ENCODE measurements at regions not wholly inside any gene's neighbourhood (a gene's known extent, or its start where the extent isn't known, plus 50 kb on each side); places are given as distances from the start of the nearest gene placed in this dataset.

DNA sequence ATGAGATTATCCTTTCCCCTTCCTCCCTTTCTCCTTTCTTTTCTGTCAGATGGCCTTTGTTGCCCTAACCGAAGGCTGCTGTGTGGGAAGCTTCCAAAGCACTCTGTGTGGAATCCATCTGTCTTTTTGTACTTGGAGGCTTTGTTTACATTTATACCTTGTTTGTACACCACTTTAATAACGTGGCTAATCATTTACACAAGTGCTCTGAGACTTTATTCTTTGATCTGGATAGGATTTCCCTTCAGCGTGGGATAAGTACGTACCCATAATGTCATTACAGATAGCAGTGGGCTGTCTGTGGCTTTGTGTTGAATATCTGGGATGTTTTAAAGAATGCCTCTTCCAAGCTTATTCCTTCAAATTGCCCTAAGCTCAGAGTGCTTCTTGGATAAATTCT, 684.7 kb upstream of the SLITRK5 start:
- DNase-seq (ENCODE audit: low read depth), result no peak
- H3K4me3 ChIP-seq (ENCODE audit: low read length), result no peak overlapping the region
- TF ChIP-seq, protein P1, sequence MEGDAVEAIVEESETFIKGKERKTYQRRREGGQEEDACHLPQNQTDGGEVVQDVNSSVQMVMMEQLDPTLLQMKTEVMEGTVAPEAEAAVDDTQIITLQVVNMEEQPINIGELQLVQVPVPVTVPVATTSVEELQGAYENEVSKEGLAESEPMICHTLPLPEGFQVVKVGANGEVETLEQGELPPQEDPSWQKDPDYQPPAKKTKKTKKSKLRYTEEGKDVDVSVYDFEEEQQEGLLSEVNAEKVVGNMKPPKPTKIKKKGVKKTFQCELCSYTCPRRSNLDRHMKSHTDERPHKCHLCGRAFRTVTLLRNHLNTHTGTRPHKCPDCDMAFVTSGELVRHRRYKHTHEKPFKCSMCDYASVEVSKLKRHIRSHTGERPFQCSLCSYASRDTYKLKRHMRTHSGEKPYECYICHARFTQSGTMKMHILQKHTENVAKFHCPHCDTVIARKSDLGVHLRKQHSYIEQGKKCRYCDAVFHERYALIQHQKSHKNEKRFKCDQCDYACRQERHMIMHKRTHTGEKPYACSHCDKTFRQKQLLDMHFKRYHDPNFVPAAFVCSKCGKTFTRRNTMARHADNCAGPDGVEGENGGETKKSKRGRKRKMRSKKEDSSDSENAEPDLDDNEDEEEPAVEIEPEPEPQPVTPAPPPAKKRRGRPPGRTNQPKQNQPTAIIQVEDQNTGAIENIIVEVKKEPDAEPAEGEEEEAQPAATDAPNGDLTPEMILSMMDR (IDR thresholded peaks at IDR 0.05; ENCODE audit: insufficient read depth, low read depth, low read length, missing control alignments), result no peak

DNA sequence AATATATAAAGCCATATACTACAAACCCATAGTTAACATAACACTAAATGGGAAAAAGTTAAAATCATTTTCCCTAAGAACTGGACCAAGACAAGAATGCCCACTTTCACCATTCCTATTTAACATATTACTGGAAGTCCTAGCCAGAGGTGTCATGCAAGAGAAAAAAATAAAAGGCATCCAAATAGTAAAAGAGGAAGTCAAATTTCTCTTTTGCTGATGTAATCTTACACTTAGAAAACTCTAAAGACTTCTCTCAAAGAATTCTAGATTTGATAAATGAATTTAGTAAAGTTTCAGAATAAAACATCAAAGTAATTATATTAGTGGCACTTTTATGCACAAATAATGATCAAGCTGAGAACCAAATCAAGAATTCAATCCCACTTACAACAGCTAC, 678.9 kb upstream of the SLITRK5 start:
- TF ChIP-seq, protein P1 (IDR thresholded peaks at IDR 0.05; ENCODE audit: insufficient read depth, low read depth, low read length, missing control alignments), result no peak
- no peak overlapping the region for H3K4me3 ChIP-seq (ENCODE audit: low read length)
- no peak for DNase-seq (ENCODE audit: low read depth)

DNA sequence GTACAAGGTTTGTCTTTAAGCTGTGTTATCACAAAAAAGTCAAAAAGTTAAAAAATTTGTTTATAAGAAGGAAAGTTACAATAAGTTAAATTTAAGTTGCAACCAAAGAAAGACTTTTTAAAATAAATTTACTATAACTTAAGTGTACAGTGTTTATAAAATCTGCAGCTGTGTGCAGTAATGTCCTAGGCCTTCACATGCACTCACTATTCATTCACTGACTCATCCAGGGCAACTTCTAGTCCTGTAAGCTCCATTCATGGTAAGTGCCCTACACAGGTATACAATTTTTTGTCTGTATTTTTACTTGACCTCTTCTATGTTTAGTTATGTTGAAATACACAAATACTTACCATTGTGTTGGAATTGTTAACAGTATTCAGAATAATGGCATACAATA, 667.9 kb upstream of the SLITRK5 start:
- peak; percentile 19 for DNase-seq (ENCODE audit: low read depth)
- TF ChIP-seq, protein P1 (IDR thresholded peaks at IDR 0.05; ENCODE audit: insufficient read depth, low read depth, low read length, missing control alignments), result no peak
- H3K4me3 ChIP-seq (ENCODE audit: low read length), result no peak overlapping the region

DNA sequence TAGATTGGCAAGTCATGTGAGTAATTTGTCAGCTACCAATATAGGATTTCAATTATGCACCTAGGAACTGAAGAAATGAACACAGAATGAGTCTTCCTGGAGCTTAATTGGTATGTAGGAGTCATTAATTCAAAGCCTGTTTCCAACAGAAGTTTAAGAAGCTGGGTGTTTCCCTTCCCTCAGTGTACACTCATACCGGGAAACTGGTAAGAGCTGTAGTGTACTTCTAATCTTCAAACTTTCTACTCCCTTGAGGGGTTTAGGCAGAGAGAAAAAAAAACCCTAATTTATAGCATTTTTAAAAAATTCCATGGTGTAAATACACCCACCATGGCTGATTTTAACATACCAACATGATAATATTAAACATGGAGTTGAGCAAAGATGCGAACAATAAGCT, 665.7 kb upstream of the SLITRK5 start:
- H3K4me3 ChIP-seq (ENCODE audit: low read length), result no peak overlapping the region
- DNase-seq (ENCODE audit: low read depth), result no peak
- TF ChIP-seq, protein P1 (IDR thresholded peaks at IDR 0.05; ENCODE audit: insufficient read depth, low read depth, low read length, missing control alignments), result no peak

DNA sequence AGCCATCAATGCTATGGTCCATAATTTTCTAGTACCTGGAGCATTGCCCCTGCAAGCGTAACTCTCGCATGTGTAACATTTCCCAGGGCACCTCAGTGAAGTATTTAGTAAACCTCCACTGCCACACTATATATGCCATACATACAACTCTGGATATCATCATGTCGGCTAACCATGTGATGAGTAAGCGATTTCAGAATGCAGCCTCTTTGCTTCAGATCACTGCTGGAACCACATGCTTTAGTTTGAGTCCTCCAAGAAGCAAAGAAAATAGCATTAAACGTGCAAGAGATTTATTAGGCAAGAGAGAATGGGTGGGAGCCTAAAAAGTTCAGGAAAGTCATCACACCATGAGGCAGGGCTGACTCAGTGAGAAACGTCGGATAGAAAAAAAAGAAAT, 635.6 kb upstream of the SLITRK5 start:
- no peak overlapping the region for H3K4me3 ChIP-seq (ENCODE audit: low read length)
- no peak for DNase-seq (ENCODE audit: low read depth)
- TF ChIP-seq, protein P1 (IDR thresholded peaks at IDR 0.05; ENCODE audit: insufficient read depth, low read depth, low read length, missing control alignments), result no peak

DNA sequence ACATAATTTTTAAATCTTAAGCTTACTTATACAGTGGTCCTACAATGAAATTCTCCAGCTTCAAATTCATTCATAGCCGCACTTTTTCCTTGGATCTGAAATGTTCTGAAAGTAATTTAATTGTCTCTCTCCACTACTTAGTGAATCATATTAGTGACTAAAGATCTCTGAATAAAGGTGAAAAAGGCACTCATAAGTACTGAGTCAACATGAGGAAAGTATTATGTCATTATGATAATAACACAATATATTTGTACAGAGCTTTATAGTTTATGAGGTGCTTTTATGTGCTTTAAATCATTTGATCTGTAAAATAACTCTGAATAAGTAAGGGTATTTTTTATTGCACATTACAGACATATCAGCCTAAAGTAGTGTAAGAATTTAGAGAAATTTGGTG, 628.2 kb upstream of the SLITRK5 start:
- TF ChIP-seq, protein P1 (IDR thresholded peaks at IDR 0.05; ENCODE audit: insufficient read depth, low read depth, low read length, missing control alignments), result no peak
- no peak overlapping the region for H3K4me3 ChIP-seq (ENCODE audit: low read length)
- DNase-seq (ENCODE audit: low read depth), result peak; percentile 36

DNA sequence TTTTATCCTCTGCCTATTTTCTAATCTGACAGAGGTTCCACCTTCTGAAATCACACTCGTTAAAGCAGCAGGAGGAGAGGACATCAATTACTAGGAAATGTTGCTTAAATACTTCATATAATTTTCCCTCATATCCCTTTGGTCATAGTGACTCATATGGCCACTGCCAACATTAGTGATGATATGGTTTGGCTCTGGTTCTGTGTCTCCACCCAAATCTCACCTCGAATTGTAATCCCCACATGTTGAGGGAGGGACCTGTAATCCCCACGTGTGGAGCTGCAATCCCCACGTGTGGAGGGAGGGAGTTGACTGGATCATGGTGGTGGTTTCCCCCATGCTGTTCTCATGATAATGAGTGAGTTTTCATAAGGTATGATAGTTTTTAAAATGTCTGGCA, 618.4 kb upstream of the SLITRK5 start:
- peak; percentile 35 for DNase-seq (ENCODE audit: low read depth)
- TF ChIP-seq, protein P1 (IDR thresholded peaks at IDR 0.05; ENCODE audit: insufficient read depth, low read depth, low read length, missing control alignments), result no peak
- H3K4me3 ChIP-seq (ENCODE audit: low read length), result no peak overlapping the region
